Astrocyte of the hippocampus (primary cell): ENCODE measurements at regions not wholly inside any gene's neighbourhood (a gene's known extent, or its start where the extent isn't known, plus 50 kb on each side); places are given as distances from the start of the nearest gene placed in this dataset.

ENCODE experiments used
- DNase-seq: peaks from one replicate; pipeline ENCODE4 v3.0.0; 2011; ENCODE audit warnings: low read depth, low spot score

DNA sequence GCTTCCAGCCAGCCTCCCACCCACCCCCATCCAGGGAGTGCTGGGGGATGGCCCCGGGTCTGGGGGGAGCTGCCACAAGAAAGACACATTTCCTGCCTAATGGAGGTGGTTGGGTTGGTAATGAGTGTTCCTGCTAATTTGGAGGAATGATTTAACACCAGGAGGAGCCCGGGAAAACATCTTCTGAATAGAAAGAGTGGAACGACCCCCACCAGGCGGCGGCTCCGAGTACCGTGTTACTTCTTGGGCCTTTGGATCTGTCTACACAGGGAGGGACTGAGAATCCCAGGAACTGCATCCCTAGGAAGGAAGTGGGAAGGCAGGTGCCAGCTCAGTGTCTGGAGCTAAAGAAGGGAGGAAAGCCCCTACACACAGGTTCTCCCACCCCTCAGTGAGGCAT lies 64.6 kb downstream of the TSPAN17 start:
- DNase-seq: no peak

DNA sequence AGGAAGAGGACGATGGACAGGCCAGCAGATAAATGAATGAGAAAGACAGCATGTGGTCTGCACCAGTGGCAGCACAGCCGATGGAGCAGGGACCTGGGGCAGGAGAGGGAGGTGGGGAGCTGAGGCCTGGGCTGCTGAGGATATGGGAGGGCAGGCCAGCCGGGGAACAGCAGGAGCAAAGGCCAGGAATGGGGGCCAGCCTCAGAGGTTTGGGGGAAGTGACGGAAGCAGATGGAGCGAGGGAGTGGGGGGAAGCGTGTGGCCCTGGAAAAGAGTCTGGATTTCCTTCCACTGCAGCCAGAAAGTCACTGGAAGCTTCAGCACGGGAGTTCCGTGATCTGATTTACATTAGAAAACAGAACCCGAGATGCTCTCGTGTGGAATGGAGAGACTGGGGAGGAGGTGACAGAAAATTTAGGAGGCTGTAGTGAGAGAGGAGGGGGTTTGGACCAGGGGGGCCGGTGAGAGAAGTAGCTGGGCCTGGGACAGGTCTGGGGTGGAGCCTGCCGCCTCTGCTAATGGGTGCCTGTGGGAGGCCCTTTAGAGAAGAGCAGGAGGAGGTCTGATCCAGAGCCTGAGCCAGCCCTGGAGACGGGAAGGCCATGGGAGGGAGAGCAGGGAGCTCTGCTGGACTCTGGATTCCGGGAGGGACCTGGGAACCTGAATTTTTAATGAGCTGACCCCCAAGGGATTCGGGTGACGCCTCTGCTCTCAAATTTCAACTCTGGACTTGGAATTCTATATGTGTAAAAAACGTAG lies 65.4 kb downstream of the TSPAN17 start:
- no peak for DNase-seq

DNA sequence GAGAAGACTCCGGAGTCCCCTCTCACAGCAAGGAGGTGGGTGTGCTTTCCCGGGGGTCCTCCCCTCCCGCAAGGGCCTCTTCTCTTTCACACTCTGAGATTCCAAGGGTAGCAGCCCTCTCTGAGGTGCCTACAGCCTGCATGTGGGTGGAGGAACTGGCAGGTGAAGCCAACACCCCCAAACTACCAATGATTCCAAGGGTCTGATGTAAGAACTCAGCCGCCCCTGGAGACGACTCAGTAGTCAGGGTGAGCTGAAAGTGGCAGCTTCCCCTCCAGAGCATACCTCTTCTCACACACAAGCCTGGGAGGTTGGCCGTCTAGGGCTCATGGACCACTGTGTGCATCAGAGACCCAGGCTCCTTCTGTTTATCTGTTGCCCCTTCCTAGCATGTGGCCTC lies 66.1 kb downstream of the TSPAN17 start:
- no peak for DNase-seq

DNA sequence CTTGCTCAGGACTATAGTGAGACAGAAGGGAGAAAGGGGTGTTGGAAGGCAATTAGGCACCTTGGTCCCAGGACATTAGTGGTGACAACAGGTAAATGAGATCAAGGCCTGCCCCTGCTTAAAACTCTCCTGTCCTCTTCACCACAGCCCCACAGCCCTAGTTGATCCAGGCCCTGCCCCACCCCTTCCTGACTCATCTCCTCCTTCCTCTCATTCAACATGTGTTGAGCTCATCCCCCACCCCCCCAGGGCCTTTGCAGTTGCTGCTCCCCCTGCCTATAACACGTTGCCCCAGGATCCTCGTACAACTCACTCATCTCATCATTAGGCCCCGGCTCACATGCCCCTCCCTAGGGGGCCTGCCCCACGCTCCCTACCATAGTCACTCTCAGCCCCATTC lies 66.8 kb downstream of the TSPAN17 start:
- no peak for DNase-seq

DNA sequence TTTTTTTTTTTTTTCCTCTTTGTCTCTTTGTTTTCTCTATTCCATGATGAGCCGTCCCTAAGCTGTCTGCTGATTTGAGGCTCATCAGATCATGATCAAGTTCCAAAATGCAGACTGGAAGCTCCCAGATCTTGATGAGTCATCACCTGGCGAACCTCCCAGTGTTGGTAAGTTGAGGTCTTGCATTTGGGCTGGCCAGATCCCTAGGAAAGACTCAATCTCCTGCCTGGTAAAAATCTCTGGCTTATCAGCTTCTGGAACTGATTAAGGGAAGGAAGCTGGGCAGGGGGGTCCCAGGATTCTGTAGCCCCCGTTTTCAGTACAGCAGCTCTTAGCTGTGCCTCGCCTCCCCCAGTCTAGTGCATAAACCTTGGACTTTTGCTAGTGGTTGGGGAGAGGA lies 69.0 kb downstream of the TSPAN17 start:
- DNase-seq: peak; percentile 49

DNA sequence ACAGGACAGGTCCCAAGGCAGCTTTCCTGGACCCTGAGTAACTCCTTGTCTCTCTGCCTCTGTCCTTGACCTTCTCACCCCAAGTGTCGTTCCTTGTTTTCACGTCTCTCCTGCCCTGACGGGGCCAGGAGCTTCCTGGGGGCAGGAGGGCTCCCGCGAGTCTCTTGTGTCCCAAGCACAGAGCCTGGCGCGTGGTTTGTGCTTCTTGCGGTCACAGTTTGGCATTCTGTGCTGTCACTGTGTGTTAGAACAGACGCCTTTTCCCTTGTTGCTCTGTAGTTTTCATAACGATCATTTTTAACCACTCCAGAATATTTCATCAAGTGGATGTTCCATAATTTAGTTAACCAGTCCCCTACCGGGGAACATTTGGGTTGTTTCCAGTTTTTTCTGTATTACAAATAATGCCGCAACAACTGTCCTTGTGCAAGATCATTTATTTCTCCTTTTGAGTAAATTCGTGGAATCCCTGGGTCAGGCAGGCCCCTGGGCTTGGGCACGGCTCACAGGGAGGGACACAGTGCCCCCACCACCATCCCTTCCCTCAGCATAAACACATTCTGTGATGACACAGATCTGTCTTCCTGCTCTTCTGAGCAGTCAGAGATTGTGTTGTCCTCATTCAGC lies 71.9 kb downstream of the TSPAN17 start:
- no peak for DNase-seq

DNA sequence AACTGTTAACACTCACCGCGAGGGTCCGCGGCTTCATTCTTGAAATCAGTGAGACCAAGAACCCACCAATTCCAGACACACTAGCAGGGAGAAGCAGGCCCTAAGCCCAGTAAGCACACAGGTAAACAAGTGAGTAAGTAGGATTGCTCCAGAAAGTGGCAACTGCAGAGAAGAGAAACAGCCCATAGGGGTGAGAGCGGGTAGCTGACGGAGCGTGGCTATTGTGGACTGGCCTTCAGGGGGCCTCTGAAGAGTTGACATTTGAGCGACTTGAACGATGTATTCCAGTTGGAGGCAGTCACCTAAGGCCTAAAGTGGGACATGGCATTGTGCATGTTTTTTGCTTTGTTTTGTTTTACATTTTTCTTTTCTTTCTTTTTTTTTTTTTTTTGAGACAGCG lies 74.2 kb downstream of the TSPAN17 start:
- no peak for DNase-seq

DNA sequence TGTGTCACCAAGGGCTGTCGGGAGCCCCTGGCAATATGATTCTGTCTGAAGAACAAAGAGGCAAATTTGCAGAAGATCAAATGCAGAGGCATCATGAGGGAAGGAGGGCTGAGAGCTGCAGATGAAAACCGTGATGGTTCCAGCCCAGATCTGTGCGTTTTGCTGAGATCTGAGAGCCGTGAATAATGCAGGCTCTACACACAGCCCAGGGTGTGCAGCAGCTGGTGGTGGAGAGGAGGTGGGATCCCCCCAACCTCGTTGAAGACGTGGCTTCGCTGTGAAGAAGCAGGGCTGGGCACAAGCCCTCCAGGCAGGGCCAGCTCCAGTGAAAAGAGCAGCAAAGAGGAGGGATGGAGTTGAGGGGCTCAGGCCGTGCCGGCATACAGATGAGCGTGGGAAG lies 75.5 kb downstream of the TSPAN17 start:
- DNase-seq: no peak

DNA sequence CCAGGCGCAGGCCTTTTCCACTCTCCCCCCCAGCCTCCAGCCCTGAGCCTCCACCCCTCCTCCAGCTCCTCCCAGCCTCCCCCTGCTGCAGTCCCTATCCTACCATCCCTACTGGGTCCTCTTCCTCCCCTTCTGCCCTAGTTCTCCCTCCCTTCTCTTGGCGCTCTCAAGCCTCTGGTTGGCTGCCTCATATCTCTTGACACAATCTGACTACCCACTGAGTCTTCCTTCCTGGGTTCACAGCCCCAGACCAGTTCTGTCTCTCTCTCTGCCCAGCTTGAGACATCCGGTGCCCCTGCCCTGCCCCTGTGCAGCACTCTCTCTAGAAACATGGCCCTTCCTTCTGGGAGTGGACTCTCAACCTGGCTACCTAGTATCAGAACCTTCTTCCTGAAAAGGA lies 76.2 kb downstream of the TSPAN17 start:
- no peak for DNase-seq

DNA sequence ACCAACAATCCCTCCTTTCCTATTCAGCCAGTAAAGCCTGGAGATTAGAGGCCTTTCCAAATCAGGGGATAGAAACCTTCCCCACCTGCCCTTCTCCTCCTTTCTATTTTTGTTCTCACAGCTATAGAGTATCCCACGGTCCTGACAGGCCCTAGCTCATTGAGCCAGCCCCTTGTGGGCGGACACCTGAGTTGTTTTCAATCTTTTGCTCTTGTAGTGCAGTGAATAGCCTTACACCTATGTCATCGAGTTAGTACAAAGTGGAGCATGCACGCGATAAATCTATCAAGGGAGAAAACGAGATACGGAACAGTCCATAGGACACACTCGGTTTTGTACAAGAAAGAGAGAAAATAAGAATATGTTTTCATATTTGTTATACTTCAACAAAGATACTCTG lies 77.2 kb downstream of the TSPAN17 start:
- no peak for DNase-seq

DNA sequence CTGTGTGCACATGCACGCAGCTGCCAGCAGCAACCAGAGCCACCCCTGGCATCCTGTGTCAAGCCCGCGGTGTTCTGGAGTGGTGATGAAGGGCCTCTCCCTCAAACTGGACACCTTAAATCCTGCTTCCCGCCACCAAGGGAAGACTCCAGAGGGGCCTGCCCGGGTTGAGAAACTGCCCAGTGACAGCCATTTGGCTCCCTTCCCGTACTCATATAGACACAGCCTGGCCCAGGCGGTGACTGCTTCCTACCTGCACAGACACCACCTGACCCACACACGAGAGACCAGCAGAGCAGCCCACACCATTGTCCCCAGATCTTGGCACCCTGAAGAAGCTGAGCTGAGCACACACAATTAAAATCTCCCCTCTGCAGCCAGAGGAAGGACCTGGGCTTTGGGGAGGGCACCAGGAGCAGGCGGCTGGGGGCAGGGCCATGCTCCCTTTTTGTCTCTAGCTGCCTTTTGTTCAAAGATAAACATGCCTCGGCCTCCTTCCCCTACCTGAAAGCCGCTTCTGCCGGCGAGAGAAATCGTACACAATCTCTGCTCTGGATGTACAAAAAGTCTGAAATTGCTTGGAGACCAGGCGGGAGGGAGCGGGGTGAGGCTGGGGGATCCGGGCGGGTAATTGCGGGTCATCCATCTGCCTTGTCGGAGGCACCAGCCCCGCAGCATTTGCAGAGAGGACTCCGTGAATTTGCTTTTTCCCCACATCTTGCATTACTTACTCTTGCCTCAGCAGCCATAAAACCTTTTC lies 78.4 kb downstream of the TSPAN17 start:
- DNase-seq: no peak

DNA sequence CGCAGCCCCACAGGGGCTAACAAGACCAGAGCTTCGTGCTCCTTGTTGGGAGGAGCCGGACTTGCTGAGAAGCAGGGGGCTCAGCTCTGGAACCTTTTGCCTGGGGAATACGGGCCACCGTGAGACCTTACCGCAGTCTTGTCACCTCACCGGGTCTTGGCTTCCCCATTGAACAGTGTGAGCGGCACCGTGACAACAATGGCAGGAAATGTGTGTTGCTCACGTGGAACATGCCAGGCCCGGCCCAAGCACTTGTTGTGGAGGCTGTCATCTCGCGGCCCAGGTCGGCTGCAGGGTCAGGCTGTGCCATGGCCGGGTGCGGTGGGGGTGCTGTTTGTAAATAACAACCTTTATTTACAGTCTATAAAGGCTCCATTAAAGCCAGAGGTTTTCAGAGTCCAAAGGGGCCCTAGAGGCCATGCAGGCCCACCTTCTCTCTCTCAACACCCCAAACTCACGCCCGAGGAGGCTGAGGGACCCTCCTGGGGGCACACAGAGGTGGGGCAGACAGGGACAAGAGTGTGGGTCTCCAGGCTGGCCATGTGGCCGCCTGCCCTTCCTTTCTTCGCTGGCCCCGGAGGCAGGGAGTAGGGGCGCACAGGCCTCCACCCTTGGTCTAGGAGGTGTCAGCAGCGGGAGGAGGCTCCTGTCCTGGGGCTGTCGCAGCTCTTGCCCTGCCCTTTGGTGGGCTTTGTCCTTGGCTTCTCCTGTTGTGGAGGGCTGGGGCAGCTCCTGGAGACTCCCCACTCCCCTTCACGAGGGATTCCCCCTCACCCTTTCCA lies 79.7 kb downstream of the TSPAN17 start:
- DNase-seq: no peak

DNA sequence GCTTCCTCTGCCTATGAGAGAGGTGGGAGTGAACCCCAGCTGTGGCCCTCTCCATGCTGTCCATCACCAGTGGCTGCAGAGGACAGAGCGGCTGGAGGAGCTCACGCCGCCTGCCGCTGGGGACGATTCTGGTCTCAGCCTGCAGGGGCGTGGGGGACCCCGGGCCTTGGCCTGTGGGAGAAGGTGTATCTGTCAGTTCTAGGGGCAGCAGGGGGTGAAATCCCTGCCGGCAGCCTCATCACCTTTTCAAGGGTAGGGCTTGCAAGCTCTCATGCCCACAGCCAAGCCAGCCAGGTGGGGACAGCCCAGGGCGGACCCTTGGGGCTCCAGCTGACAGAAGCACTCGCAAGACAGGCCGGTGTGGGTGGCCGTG lies 80.2 kb downstream of the TSPAN17 start:
- DNase-seq: no peak

DNA sequence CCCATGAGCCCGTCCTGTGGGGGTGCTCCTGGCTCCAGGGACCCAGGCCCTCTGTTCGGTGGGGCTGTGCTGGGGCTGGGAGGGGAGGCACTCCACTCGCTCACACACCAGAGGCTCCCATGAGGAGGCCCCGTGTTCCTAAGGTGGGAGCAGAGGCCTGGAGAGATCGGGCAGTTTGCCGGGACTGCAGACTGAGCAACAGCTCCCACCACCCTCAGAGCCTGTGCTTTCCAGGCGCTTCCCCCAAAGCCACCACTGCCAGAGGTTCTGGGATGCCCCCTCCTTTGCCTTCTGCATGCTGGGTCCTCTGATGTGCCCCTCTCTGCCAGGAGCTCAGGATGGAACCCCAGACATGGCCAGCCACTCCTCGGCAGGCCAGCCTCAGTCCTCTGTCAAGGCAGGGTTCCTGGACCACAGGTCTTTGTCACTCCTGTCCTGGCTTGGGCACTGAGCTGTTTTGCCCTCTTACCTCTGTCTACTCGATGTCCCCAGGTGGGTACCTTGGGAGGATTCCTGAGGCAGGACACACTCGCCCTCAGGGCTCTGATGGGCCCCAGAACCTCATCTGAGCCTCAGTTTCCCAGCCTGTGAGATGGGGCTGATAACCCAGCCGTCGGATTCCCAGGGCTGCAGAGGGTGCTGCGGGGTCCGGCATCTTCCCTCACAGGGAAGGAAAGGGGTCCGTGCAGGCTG lies 80.8 kb downstream of the TSPAN17 start:
- DNase-seq: no peak

DNA sequence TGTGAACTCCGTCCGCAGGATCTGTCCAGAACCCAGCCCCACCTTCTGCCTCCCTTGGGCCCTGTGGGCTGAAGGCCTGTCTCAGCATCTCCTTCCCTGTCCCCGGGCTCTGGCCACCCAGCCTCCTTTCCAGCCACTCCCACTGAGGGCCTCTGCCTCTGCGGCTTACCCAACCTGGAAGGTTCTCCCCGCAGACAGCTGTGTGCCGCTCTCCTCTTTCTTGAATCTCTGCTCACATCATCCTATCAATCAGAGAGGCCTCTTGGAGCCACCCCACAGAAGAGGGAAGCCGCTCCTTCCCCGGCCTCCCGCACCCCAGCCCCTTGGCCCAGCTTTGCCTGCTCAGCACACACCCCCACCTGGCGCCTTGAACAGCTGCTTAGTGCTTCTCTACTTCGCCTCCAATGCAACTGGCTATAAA lies 81.5 kb upstream of the UNC5A start:
- DNase-seq: no peak

DNA sequence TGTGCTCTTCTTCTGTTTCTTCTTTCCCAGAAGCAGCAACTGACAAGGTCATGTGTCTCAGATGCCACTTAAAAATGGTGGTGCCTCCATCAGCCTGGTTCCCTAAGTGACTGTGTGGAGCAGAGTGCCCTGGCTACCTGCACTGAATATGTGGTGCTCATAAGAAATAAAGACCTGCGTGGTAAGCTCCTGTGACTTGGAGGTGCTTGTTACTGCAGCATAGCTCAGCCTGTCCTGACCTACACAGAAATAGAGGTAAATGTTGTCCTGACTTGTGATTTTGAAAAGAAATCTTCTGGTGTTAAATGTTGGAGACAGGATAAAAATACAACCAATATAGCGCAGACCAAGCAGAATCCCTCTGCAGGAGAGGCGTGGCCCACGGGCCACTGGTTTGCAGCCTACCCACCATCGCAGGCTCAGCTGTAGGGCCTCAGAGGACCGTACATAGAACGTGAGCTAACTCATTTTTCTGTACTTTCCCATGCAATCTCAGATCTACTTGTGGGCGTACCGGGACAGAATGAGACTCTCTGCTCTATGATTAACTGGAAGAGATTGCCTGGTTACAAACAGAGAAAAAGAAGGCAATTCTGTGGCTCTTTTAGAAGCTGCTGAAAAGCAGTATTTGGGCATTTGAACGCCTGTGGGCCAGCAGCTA lies 79.4 kb upstream of the UNC5A start:
- no peak for DNase-seq

DNA sequence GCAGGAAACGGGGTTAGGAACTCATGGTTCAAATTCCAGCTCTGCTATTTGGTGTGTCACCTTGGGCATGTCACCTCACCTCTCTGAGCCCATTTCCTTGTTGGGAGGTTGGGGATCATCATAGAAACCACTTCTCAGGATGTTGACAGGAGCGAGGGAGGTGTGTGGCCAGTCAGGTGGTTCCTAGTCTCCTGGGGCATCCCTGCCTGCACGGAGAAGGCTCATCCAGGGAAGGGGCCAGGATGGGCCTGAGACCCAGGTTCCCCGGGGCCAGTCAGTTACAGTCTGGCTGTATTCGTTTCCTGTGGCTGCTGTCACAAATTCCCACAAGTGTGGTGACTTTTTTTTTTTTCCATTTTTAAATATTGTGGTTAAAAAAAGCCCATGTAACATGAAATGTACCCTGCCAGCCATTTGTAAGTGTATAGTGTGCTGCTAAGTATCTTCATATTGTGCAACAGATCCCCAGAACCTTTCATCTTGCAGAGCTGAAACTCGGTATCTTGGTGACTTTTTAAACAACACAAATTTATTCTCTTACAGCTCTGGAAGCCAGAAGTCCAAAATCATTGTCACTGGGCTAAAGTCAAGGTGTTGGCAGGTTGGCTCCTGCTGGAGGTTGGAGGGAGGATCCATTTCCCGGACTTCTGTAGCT lies 78.7 kb upstream of the UNC5A start:
- no peak for DNase-seq

DNA sequence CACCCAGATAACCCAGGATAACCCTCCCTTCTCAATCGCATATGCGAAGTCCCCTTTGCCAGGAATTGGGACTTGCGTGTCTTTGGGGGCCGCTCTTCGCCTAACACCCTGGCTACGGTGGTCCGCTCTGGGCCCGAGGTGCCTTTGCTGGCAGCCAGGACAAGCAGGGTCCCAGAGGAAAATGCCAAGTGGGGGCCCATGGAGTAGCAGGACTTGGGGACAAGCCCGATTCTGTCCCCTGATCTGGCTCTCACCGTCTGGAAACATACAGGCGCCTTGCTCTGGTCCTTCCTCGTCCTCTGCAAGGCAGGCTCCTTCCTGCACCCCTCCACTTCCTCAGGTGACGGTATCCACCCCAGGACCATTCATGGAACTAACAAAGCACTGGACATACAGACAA lies 78.1 kb upstream of the UNC5A start:
- DNase-seq: no peak

DNA sequence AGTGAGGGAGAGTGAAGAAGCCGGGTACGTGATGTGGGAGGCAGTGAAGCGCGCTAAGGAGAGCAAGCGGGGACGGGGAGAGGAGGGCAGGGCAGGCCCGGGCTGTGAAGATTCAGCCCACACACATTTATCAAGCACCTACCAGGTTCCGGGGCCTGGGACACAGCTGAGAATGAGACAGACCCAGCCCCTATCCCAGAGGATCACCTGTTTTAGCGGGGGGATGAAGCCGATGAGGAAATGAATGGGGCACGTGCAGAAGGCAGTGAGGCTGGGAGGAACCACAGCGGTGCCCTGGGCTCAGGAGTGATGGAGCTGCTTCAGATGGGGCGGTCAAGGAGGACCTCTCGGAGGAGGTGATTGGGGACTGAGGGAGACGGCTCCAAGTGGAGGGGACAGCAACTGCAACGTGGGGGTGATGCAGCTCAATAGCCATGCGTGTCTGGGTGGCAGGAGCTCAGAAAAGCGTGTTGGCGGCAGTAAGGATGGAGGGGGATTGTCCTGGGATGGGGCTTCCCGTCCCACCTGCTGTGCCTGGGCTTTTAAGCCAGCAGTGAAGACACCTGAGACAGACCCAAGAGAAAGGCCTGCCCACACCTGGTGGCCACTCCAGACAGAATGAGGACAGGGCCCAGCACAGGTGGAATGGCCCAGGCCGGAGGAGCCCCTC lies 77.5 kb upstream of the UNC5A start:
- no peak for DNase-seq
